AG04449 (cell line): ENCODE measurements at regions not wholly inside any gene's neighbourhood (a gene's known extent, or its start where the extent isn't known, plus 50 kb on each side); places are given as distances from the start of the nearest gene placed in this dataset.
"Not testable (repeated sequence)": the region's sequence is repeated elsewhere in the genome, so short reads cannot be mapped to it uniquely, and the experiment has no call there.

ENCODE experiments used
- CTCF ChIA-PET: fragments of 350-600 bp; formaldehyde crosslinking; extraction: SDS; loops from one replicate; lab custom pipeline; 2021; ENCODE audit warnings: antibody characterized with exemption; lab: Yijun Ruan, JAX
- POLR2A ChIA-PET: fragments of 400-600, 350-600 bp; formaldehyde crosslinking; extraction: SDS; loops from one replicate; lab custom pipeline; 2020; ENCODE audit warnings: antibody characterized with exemption, inconsistent platforms; lab: Yijun Ruan, JAX
- DNase-seq: peaks from one replicate; pipeline ENCODE4 v3.0.0-alpha.2; 2010; ENCODE audit warnings: low read depth, low spot score
- H3K4me3 ChIP-seq: 2 replicates; pipeline ENCODE4 v1.5.1; 2011; ENCODE audit warnings: low read depth, mild to moderate bottlenecking, control low read depth, low read length
- CTCF ChIP-seq: IDR thresholded peaks from one replicate; pipeline ENCODE4 v1.5.1; 2011; ENCODE audit warnings: mild to moderate bottlenecking, moderate library complexity, low read length, control low read depth, inconsistent platforms; ENCODE audit not compliant: insufficient read depth; ENCODE audit errors: missing control alignments

GRCh38 chr3:10647376-10647775, 142.0 kb upstream of the ATP2B2 start:
- H3K4me3 ChIP-seq = no peak overlapping the region
- no peak for TF ChIP-seq CTCF
- ChIA-PET POLR2A (no interaction called here), CTCF (no interaction called here)
- DNase-seq = no peak

GRCh38 chr3:10648181-10648580, 142.8 kb upstream of the ATP2B2 start:
- ChIA-PET POLR2A (no interaction called here), CTCF (no interaction called here)
- no peak overlapping the region for H3K4me3 ChIP-seq
- DNase-seq = no peak
- no peak for TF ChIP-seq CTCF

- POLR2A ChIA-PET, H3K4me3 ChIP-seq, DNase-seq, CTCF ChIA-PET: not testable (repeated sequence)
Measured at GRCh38 chr3:10649463-10649862, 144.1 kb upstream of the ATP2B2 start.

- ChIA-PET POLR2A (no interaction called here), CTCF (no interaction called here)
- no peak for DNase-seq
- no peak for TF ChIP-seq CTCF
- H3K4me3 ChIP-seq = no peak overlapping the region
Measured at GRCh38 chr3:10651506-10651905, 146.1 kb upstream of the ATP2B2 start.

- DNase-seq = no peak
- POLR2A ChIA-PET = no interaction called here
- CTCF ChIA-PET = no interaction called here
Measured at GRCh38 chr3:10653241-10653640, 147.9 kb upstream of the ATP2B2 start.

GRCh38 chr3:10653866-10654611, 148.7 kb upstream of the ATP2B2 start:
- TF ChIP-seq CTCF = no peak
- no peak overlapping the region for H3K4me3 ChIP-seq
- ChIA-PET POLR2A (no interaction called here), CTCF (no interaction called here)
- DNase-seq = no peak

More at GRCh38 chr3:10653241-10653640, 147.9 kb upstream of the ATP2B2 start:
- TF ChIP-seq CTCF = no peak
- no peak overlapping the region for H3K4me3 ChIP-seq

GRCh38 chr3:10655105-10655504, 149.7 kb upstream of the ATP2B2 start:
- H3K4me3 ChIP-seq = no peak overlapping the region
- no peak for DNase-seq
- ChIA-PET CTCF (no interaction called here), POLR2A (no interaction called here)
- no peak for TF ChIP-seq CTCF

- DNase-seq, POLR2A ChIA-PET, CTCF ChIA-PET, H3K4me3 ChIP-seq: not testable (repeated sequence)
Measured at GRCh38 chr3:10657339-10657738, 152.0 kb upstream of the ATP2B2 start.
